HG03045 (cell line): ENCODE measurements at regions not wholly inside any gene's neighbourhood (a gene's known extent, or its start where the extent isn't known, plus 50 kb on each side); places are given as distances from the start of the nearest gene placed in this dataset.

Source experiments
- ATAC-seq: cut with Tn5 transposase; IDR thresholded peaks from one replicate; pipeline ENCODE4 v1.9.1; 2021; ENCODE audit warnings: mild to moderate bottlenecking, moderate library complexity; ENCODE audit not compliant: unreplicated experiment

- ATAC-seq: no peak
These were observed 714.1 kb downstream of the DHX35 start for GRCh38 chr20:39676241-39676640.

GRCh38 chr20:39674842-39675241 is 712.7 kb downstream of the DHX35 start:
- ATAC-seq: no peak

- ATAC-seq: no peak
These were observed 708.8 kb downstream of the DHX35 start for GRCh38 chr20:39670988-39671387.

- ATAC-seq: no peak
These were observed 707.5 kb downstream of the DHX35 start for GRCh38 chr20:39669659-39670058.

- no peak for ATAC-seq
These were observed 705.9 kb downstream of the DHX35 start for GRCh38 chr20:39668038-39668437.

GRCh38 chr20:39661833-39662232 is 699.7 kb downstream of the DHX35 start:
- ATAC-seq: no peak

- ATAC-seq: no peak
These were observed 698.8 kb downstream of the DHX35 start for GRCh38 chr20:39660965-39661364.

GRCh38 chr20:39660226-39660625 is 698.1 kb downstream of the DHX35 start:
- ATAC-seq: no peak

GRCh38 chr20:39658662-39659409 is 696.7 kb downstream of the DHX35 start:
- ATAC-seq: no peak

- ATAC-seq: no peak
These were observed 692.0 kb downstream of the DHX35 start for GRCh38 chr20:39654171-39654570.

- no peak for ATAC-seq
These were observed 689.6 kb downstream of the DHX35 start for GRCh38 chr20:39651645-39652325.

GRCh38 chr20:39646874-39647413 is 684.8 kb downstream of the DHX35 start:
- no peak for ATAC-seq

- ATAC-seq: no peak
These were observed 683.0 kb downstream of the DHX35 start for GRCh38 chr20:39645131-39645530.

- no peak for ATAC-seq
These were observed 681.1 kb downstream of the DHX35 start for GRCh38 chr20:39643292-39643691.

GRCh38 chr20:39641423-39641822 is 679.3 kb downstream of the DHX35 start:
- no peak for ATAC-seq

- no peak for ATAC-seq
These were observed 678.0 kb downstream of the DHX35 start for GRCh38 chr20:39640147-39640546.

GRCh38 chr20:39638731-39639130 is 676.6 kb downstream of the DHX35 start:
- no peak for ATAC-seq

GRCh38 chr20:39633689-39634088 is 671.5 kb downstream of the DHX35 start:
- ATAC-seq: no peak

GRCh38 chr20:39632757-39633156 is 670.6 kb downstream of the DHX35 start:
- no peak for ATAC-seq

GRCh38 chr20:39632176-39632575 is 670.0 kb downstream of the DHX35 start:
- ATAC-seq: no peak

GRCh38 chr20:39631557-39631956 is 669.4 kb downstream of the DHX35 start:
- no peak for ATAC-seq

GRCh38 chr20:39630215-39630908 is 668.2 kb downstream of the DHX35 start:
- ATAC-seq: no peak
